ENCODE measurements at regions not wholly inside any gene's neighbourhood (a gene's known extent, or its start where the extent isn't known, plus 50 kb on each side); places are given as distances from the start of the nearest gene placed in this dataset.

GRCh38 chr1:60589046-60589748 lies 493.2 kb upstream of the NFIA start:
- Histone ChIP-seq H4K8ac (ENCODE audit: low read depth, low read length) (no peak overlapping the region), H4K91ac (ENCODE audit: low read depth, low read length, poor library complexity) (no peak overlapping the region), H2BK5ac (ENCODE audit: low read length) (no peak overlapping the region), H2AK5ac (ENCODE audit: low read depth, low read length) (no peak overlapping the region), H3K27ac (replicated peaks; ENCODE audit: low read length) (no peak overlapping the region), H2AFZ (ENCODE audit: low read length) (no peak overlapping the region), H3K9me3 (replicated peaks in 1 of 2; ENCODE audit: control insufficient read depth in 2 of 2, insufficient read depth in 1 of 2, low read depth in 1 of 2, low read length in 2 of 2) (peaks cover 3 to 4% of the 10 kb centered on the region in 2 donors), H3K14ac (ENCODE audit: low read length) (no peak overlapping the region), H3K4ac (ENCODE audit: low read length) (no peak overlapping the region), H2BK120ac (ENCODE audit: low read depth, low read length) (no peak overlapping the region), H3K18ac (ENCODE audit: low read length) (no peak overlapping the region), H3K36me3 (replicated peaks in 1 of 2; ENCODE audit: control insufficient read depth in 2 of 2, insufficient read depth in 2 of 2, low read length in 2 of 2) (no peaks in the 10 kb centered on the region), H3K27me3 (ENCODE audit: control insufficient read depth in 3 of 3, insufficient read depth in 3 of 3, low read depth in 1 of 3, low read length in 3 of 3) (no peaks in the 10 kb centered on the region), H3K9ac (ENCODE audit: low read depth, low read length, poor library complexity) (no peak overlapping the region), H3K4me2 (ENCODE audit: insufficient read depth, low read length, poor library complexity, severe bottlenecking) (no peak overlapping the region), H2BK12ac (ENCODE audit: low read length) (no peak overlapping the region), H3K23ac (ENCODE audit: low read depth, low read length, poor library complexity) (no peak overlapping the region), H2BK15ac (ENCODE audit: low read length) (no peak overlapping the region), H3K4me3 (ENCODE audit: low read length in 2 of 2) (no peak overlapping the region), H3K4me1 (ENCODE audit: control insufficient read depth in 2 of 2, insufficient read depth in 1 of 2, low read depth in 1 of 2, low read length in 2 of 2) (peaks cover 0 to under 1% of the 10 kb centered on the region in 2 donors), H3K79me1 (ENCODE audit: low read depth, low read length) (no peaks in the 10 kb centered on the region)
- WGBS, 2 donors (ENCODE audit: extremely low coverage in 2 of 2, insufficient read length in 2 of 2, insufficient replicate concordance in 1 of 2) = no CpG with 5 or more reads among the region's 4 CpGs
- no peak for DNase-seq (ENCODE audit: low spot score)

DNA sequence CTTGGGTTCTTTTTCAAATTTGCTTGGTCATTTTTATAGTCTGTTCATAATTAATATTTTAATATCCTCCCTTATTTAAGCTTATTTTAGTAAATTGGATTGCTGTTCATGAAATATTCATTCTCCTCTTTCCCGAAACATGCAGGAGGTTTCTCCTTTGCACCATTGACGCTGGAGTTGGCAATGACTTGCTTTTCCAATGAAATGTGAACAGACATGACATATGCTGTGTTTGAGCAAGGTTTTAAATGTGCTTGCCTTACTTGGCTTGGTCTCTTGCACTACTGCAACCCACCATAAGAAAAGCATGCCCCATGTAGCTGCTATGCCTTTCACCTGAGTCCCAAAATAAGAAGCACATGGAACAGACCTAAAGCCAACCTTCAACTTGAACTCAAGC lies 498.0 kb upstream of the NFIA start:
- DNase-seq (ENCODE audit: low spot score) = no peak
- Histone ChIP-seq H3K4me2 (ENCODE audit: insufficient read depth, low read length, poor library complexity, severe bottlenecking) (no peak overlapping the region), H4K91ac (ENCODE audit: low read depth, low read length, poor library complexity) (no peak overlapping the region), H3K27me3 (ENCODE audit: control insufficient read depth in 3 of 3, insufficient read depth in 3 of 3, low read depth in 1 of 3, low read length in 3 of 3) (no peaks in the 10 kb centered on the region), H2AK5ac (ENCODE audit: low read depth, low read length) (no peak overlapping the region), H3K4me1 (ENCODE audit: control insufficient read depth in 2 of 2, insufficient read depth in 1 of 2, low read depth in 1 of 2, low read length in 2 of 2) (no peaks in the 10 kb centered on the region), H3K27ac (replicated peaks; ENCODE audit: low read length) (no peak overlapping the region), H2BK5ac (ENCODE audit: low read length) (no peak overlapping the region), H2AFZ (ENCODE audit: low read length) (no peak overlapping the region), H2BK12ac (ENCODE audit: low read length) (no peak overlapping the region), H2BK120ac (ENCODE audit: low read depth, low read length) (no peak overlapping the region), H3K4ac (ENCODE audit: low read length) (no peak overlapping the region), H3K9ac (ENCODE audit: low read depth, low read length, poor library complexity) (no peak overlapping the region), H3K23ac (ENCODE audit: low read depth, low read length, poor library complexity) (no peak overlapping the region), H3K9me3 (replicated peaks in 1 of 2; ENCODE audit: control insufficient read depth in 2 of 2, insufficient read depth in 1 of 2, low read depth in 1 of 2, low read length in 2 of 2) (peaks cover 3 to 6% of the 10 kb centered on the region in 2 donors), H3K18ac (ENCODE audit: low read length) (no peak overlapping the region), H3K4me3 (ENCODE audit: low read length in 2 of 2) (no peak overlapping the region), H2BK15ac (ENCODE audit: low read length) (no peak overlapping the region), H3K36me3 (replicated peaks in 1 of 2; ENCODE audit: control insufficient read depth in 2 of 2, insufficient read depth in 2 of 2, low read length in 2 of 2) (no peaks in the 10 kb centered on the region), H3K14ac (ENCODE audit: low read length) (no peak overlapping the region), H3K79me1 (ENCODE audit: low read depth, low read length) (no peaks in the 10 kb centered on the region), H4K8ac (ENCODE audit: low read depth, low read length) (no peak overlapping the region)
- no CpG with 5 or more reads among the region's 2 CpGs for WGBS, 2 donors (ENCODE audit: extremely low coverage in 2 of 2, insufficient read length in 2 of 2, insufficient replicate concordance in 1 of 2)

- Histone ChIP-seq H3K18ac (ENCODE audit: low read length) (no peak overlapping the region), H3K27me3 (ENCODE audit: control insufficient read depth in 3 of 3, insufficient read depth in 3 of 3, low read depth in 1 of 3, low read length in 3 of 3) (no peaks in the 10 kb centered on the region), H3K4me2 (ENCODE audit: insufficient read depth, low read length, poor library complexity, severe bottlenecking) (no peak overlapping the region), H3K14ac (ENCODE audit: low read length) (no peak overlapping the region), H3K4me3 (ENCODE audit: low read length in 2 of 2) (no peak overlapping the region), H3K23ac (ENCODE audit: low read depth, low read length, poor library complexity) (no peak overlapping the region), H4K91ac (ENCODE audit: low read depth, low read length, poor library complexity) (no peak overlapping the region), H2AFZ (ENCODE audit: low read length) (no peak overlapping the region), H2BK12ac (ENCODE audit: low read length) (no peak overlapping the region), H2BK5ac (ENCODE audit: low read length) (no peak overlapping the region), H2AK5ac (ENCODE audit: low read depth, low read length) (no peak overlapping the region), H3K9me3 (replicated peaks in 1 of 2; ENCODE audit: control insufficient read depth in 2 of 2, insufficient read depth in 1 of 2, low read depth in 1 of 2, low read length in 2 of 2) (peaks cover 3 to 6% of the 10 kb centered on the region in 2 donors), H3K27ac (replicated peaks; ENCODE audit: low read length) (no peak overlapping the region), H4K8ac (ENCODE audit: low read depth, low read length) (no peak overlapping the region), H3K9ac (ENCODE audit: low read depth, low read length, poor library complexity) (no peak overlapping the region), H3K79me1 (ENCODE audit: low read depth, low read length) (no peaks in the 10 kb centered on the region), H2BK120ac (ENCODE audit: low read depth, low read length) (no peak overlapping the region), H3K4me1 (ENCODE audit: control insufficient read depth in 2 of 2, insufficient read depth in 1 of 2, low read depth in 1 of 2, low read length in 2 of 2) (no peaks in the 10 kb centered on the region), H3K4ac (ENCODE audit: low read length) (no peak overlapping the region), H2BK15ac (ENCODE audit: low read length) (no peak overlapping the region), H3K36me3 (replicated peaks in 1 of 2; ENCODE audit: control insufficient read depth in 2 of 2, insufficient read depth in 2 of 2, low read length in 2 of 2) (no peaks in the 10 kb centered on the region)
- WGBS, 2 donors (ENCODE audit: extremely low coverage in 2 of 2, insufficient read length in 2 of 2, insufficient replicate concordance in 1 of 2) = no CpG with 5 or more reads among the region's 3 CpGs
- no peak for DNase-seq (ENCODE audit: low spot score)
Observed at GRCh38 chr1:60583696-60584095, 498.7 kb upstream of the NFIA start.

- Histone ChIP-seq H2BK15ac (ENCODE audit: low read length) (no peak overlapping the region), H3K4ac (ENCODE audit: low read length) (no peak overlapping the region), H3K4me3 (ENCODE audit: low read length in 2 of 2) (no peak overlapping the region), H2BK12ac (ENCODE audit: low read length) (no peak overlapping the region), H3K27me3 (ENCODE audit: control insufficient read depth in 3 of 3, insufficient read depth in 3 of 3, low read depth in 1 of 3, low read length in 3 of 3) (no peaks in the 10 kb centered on the region), H3K14ac (ENCODE audit: low read length) (no peak overlapping the region), H3K27ac (replicated peaks; ENCODE audit: low read length) (no peak overlapping the region), H3K4me1 (ENCODE audit: control insufficient read depth in 2 of 2, insufficient read depth in 1 of 2, low read depth in 1 of 2, low read length in 2 of 2) (no peaks in the 10 kb centered on the region), H2BK120ac (ENCODE audit: low read depth, low read length) (no peak overlapping the region), H2AK5ac (ENCODE audit: low read depth, low read length) (no peak overlapping the region), H2BK5ac (ENCODE audit: low read length) (no peak overlapping the region), H3K9me3 (replicated peaks in 1 of 2; ENCODE audit: control insufficient read depth in 2 of 2, insufficient read depth in 1 of 2, low read depth in 1 of 2, low read length in 2 of 2) (peaks cover 3 to 6% of the 10 kb centered on the region in 2 donors), H3K79me1 (ENCODE audit: low read depth, low read length) (no peaks in the 10 kb centered on the region), H3K23ac (ENCODE audit: low read depth, low read length, poor library complexity) (no peak overlapping the region), H3K18ac (ENCODE audit: low read length) (no peak overlapping the region), H4K8ac (ENCODE audit: low read depth, low read length) (no peak overlapping the region), H3K36me3 (replicated peaks in 1 of 2; ENCODE audit: control insufficient read depth in 2 of 2, insufficient read depth in 2 of 2, low read length in 2 of 2) (no peaks in the 10 kb centered on the region), H2AFZ (ENCODE audit: low read length) (no peak overlapping the region), H3K9ac (ENCODE audit: low read depth, low read length, poor library complexity) (no peak overlapping the region), H4K91ac (ENCODE audit: low read depth, low read length, poor library complexity) (no peak overlapping the region), H3K4me2 (ENCODE audit: insufficient read depth, low read length, poor library complexity, severe bottlenecking) (no peak overlapping the region)
- no CpG with 5 or more reads among the region's 7 CpGs for WGBS, 2 donors (ENCODE audit: extremely low coverage in 2 of 2, insufficient read length in 2 of 2, insufficient replicate concordance in 1 of 2)
- no peak for DNase-seq (ENCODE audit: low spot score)
Observed at GRCh38 chr1:60581455-60582220, 500.7 kb upstream of the NFIA start.
